GM19328 (cell line): ENCODE measurements at regions not wholly inside any gene's neighbourhood (a gene's known extent, or its start where the extent isn't known, plus 50 kb on each side); places are given as distances from the start of the nearest gene placed in this dataset.
"Not testable (repeated sequence)": the region's sequence is repeated elsewhere in the genome, so short reads cannot be mapped to it uniquely, and the experiment has no call there.

Experiments
- ATAC-seq: cut with Tn5 transposase; IDR thresholded peaks from one replicate; pipeline ENCODE4 v1.9.1; 2021; ENCODE audit warnings: mild to moderate bottlenecking, moderate library complexity; ENCODE audit not compliant: unreplicated experiment

- not testable (repeated sequence) for ATAC-seq
Observed at GRCh38 chr15:20473465-20473864, 68.1 kb downstream of the GOLGA6L6 start.

DNA sequence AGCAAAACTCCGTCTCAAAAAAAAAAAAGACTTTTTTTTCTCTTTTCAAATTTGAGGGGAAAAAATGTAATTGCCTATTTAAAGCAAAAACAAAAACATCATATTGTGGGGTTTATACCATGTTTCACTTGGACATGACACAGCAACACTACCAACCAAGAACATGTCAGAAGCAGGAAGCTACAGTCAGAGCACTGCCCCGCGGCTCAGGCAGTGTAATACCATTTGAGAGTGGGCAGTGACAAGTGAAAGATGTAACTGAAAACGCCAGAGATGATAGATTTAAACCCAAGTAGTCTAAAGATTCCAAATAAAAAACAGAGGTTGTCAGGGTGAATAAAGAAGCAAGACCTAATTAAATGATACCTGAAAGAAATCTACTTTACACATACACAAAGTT is 68.6 kb downstream of the GOLGA6L6 start:
- not testable (repeated sequence) for ATAC-seq

GRCh38 chr15:20470810-20471209 is 70.8 kb downstream of the GOLGA6L6 start:
- ATAC-seq, result not testable (repeated sequence)

DNA sequence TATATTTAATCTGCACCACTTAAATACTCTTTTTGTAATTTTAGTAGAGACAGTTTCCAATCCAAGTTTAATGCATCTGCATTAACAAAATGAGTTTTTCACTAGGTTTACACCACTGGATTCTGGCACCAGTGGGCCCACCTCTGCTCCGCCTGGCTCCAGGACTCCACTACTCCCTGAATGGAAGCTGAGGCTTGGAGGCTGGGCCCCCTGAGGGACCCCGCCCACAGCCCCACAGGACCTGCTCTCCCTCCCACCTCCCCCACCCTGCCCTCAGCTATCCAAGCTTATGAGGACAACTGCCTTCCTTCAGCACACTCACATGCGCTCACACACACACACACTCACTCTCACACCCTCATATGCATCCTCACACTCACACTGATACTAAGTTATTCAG is 100.5 kb downstream of the GOLGA6L6 start:
- ATAC-seq, result not testable (repeated sequence)

GRCh38 chr15:20440390-20440789 is 101.2 kb downstream of the GOLGA6L6 start:
- not testable (repeated sequence) for ATAC-seq

GRCh38 chr15:20439111-20439510 is 102.5 kb downstream of the GOLGA6L6 start:
- ATAC-seq, result not testable (repeated sequence)

- not testable (repeated sequence) for ATAC-seq
Observed at GRCh38 chr15:20438255-20438654, 103.3 kb downstream of the GOLGA6L6 start.

GRCh38 chr15:20433468-20433867 is 108.1 kb downstream of the GOLGA6L6 start:
- ATAC-seq, result not testable (repeated sequence)

- ATAC-seq, result not testable (repeated sequence)
Observed at GRCh38 chr15:20430495-20430894, 111.1 kb downstream of the GOLGA6L6 start.

GRCh38 chr15:20420710-20421109 is 120.9 kb downstream of the GOLGA6L6 start:
- ATAC-seq, result not testable (repeated sequence)

DNA sequence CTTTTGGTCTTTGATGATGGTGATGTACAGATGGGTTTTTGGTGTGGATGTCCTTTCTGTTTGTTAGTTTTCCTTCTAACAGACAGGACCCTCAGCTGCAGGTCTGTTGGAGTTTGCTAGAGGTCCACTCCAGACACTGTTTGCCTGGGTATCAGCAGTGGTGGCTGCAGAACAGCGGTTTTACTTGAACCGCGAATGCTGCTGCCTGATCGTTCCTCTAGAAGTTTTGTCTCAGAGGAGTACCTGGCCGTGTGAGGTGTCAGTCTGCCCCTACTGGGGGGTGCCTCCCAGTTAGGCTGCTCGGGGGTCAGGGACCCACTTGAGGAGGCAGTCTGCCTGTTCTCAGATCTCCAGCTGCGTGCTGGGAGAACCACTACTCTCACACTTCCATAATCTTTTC is 125.0 kb downstream of the GOLGA6L6 start:
- ATAC-seq, result not testable (repeated sequence)

- not testable (repeated sequence) for ATAC-seq
Observed at GRCh38 chr15:20409667-20410198, 131.9 kb downstream of the GOLGA6L6 start.

DNA sequence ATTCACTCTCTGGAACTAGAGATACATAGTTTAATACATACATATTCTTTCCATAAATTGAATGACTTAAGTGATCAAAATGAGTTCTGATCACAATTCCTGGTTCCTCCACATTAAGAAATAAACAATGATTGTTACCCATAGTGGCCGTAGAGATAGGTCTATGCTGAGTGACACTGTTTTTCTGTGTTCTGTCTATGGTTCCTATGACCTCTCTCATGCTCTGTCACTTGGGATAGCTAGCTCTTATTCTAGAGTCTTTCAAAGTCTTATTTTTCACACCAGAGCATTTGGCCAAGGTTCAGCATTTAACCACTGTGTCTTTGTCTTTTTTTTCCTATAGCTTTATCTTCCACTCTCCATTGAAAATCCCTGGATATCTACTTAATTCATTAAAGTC is 132.4 kb downstream of the GOLGA6L6 start:
- no peak for ATAC-seq

- ATAC-seq, result no peak
Observed at GRCh38 chr15:20407553-20407952, 134.0 kb downstream of the GOLGA6L6 start.

- not testable (repeated sequence) for ATAC-seq
Observed at GRCh38 chr15:20404571-20404970, 137.0 kb downstream of the GOLGA6L6 start.

DNA sequence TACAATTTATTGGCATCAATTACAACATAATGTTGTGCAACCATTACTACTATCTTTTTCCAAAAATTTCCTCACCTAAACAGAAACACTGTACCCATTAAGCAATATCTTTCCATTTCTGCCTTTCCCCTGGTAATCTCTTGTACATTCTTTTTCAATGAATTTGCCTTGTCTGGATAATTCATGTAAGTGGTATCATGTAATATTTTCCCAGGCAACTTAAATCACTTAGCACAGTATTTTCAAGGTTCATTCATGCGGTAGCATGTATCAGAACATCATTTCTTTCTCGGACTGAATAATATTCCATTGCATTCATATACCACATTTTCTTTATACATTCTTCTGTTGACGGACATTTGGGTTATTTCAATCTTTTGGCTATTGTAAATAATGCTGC is 139.0 kb downstream of the GOLGA6L6 start:
- ATAC-seq, result not testable (repeated sequence)

GRCh38 chr15:20401058-20401457 is 140.5 kb downstream of the GOLGA6L6 start:
- not testable (repeated sequence) for ATAC-seq

DNA sequence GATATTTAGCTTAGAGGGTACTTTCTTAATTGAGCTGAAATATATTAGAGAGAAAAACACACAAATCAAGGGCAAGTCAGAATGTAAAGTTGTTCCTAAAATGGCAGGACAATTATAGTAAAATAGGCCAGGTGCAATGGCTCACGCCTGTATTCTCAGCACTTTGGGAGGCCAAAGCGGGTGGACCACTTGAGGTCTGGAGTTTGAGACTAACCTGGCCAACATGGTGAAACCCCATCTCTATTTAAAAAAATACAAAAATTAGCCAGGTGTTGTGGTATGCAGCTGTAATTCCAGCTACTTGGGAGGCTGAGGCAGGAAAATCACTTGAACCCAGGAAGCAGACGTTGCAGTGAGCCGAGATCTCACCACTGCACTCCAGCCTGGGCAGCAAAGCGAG is 142.9 kb downstream of the GOLGA6L6 start:
- ATAC-seq, result not testable (repeated sequence)

GRCh38 chr15:20388161-20388560 is 153.4 kb downstream of the GOLGA6L6 start:
- ATAC-seq, result not testable (repeated sequence)

DNA sequence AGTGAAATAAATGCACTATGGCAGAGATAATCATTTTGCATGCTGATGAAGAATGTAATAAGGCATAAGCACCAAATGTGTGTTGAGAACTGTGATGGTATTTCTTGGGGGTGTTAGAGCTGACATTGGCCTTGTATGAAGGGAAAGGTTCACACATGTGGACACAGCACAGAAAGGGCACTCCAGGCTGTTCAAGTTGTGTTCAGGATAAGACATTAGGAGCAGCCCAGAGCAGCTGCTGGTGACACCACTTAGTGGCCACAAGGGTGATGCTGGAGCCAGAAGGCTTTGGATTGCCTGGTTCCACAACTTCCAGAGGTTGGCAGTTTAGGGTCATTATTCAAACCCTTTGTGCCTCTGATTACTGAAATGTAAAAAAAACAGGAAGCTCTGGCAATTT is 155.4 kb downstream of the GOLGA6L6 start:
- no peak for ATAC-seq

GRCh38 chr15:20380199-20380598 is 161.4 kb downstream of the GOLGA6L6 start:
- not testable (repeated sequence) for ATAC-seq

GRCh38 chr15:20376872-20377271 is 164.7 kb downstream of the GOLGA6L6 start:
- ATAC-seq, result no peak

GRCh38 chr15:20372416-20372815 is 169.2 kb downstream of the GOLGA6L6 start:
- ATAC-seq, result not testable (repeated sequence)
